ENCODE measurements at regions not wholly inside any gene's neighbourhood (a gene's known extent, or its start where the extent isn't known, plus 50 kb on each side); places are given as distances from the start of the nearest gene placed in this dataset.
"Not testable (repeated sequence)": the region's sequence is repeated elsewhere in the genome, so short reads cannot be mapped to it uniquely, and the experiment has no call there.

- not testable (repeated sequence) for H3K9ac ChIP-seq (ENCODE audit: low read length); H3K27me3 ChIP-seq (ENCODE audit: control insufficient read depth, insufficient read depth, low read length); H3K4me3 ChIP-seq (ENCODE audit: low read length); H3K9me3 ChIP-seq (ENCODE audit: control insufficient read depth, low read depth, low read length); H3K27ac ChIP-seq (ENCODE audit: low read length); H3K36me3 ChIP-seq (ENCODE audit: control insufficient read depth, low read depth, low read length)
- peaks cover 22% of the 10 kb centered on the region for H3K4me1 ChIP-seq (ENCODE audit: control insufficient read depth, low read depth, low read length)
Observed at GRCh38 chr10:130938891-130939290, 372.6 kb downstream of the TCERG1L start.

GRCh38 chr10:130941886-130942285 is 369.6 kb downstream of the TCERG1L start:
- H3K4me3 ChIP-seq (ENCODE audit: low read length) = no peak overlapping the region
- H3K9me3 ChIP-seq (ENCODE audit: control insufficient read depth, low read depth, low read length) = no peaks in the 10 kb centered on the region
- H3K9ac ChIP-seq (ENCODE audit: low read length) = no peak overlapping the region
- H3K4me1 ChIP-seq (ENCODE audit: control insufficient read depth, low read depth, low read length) = no peaks in the 10 kb centered on the region
- H3K27ac ChIP-seq (ENCODE audit: low read length) = no peak overlapping the region
- no peaks in the 10 kb centered on the region for H3K36me3 ChIP-seq (ENCODE audit: control insufficient read depth, low read depth, low read length)
- H3K27me3 ChIP-seq (ENCODE audit: control insufficient read depth, insufficient read depth, low read length) = no peaks in the 10 kb centered on the region

GRCh38 chr10:130952086-130952485 is 359.4 kb downstream of the TCERG1L start:
- H3K27ac ChIP-seq (ENCODE audit: low read length) = no peak overlapping the region

GRCh38 chr10:130954326-130954905 is 357.1 kb downstream of the TCERG1L start:
- no peaks in the 10 kb centered on the region for H3K36me3 ChIP-seq (ENCODE audit: control insufficient read depth, low read depth, low read length)
- H3K9ac ChIP-seq (ENCODE audit: low read length) = no peak overlapping the region
- no peaks in the 10 kb centered on the region for H3K4me1 ChIP-seq (ENCODE audit: control insufficient read depth, low read depth, low read length)
- no peaks in the 10 kb centered on the region for H3K27me3 ChIP-seq (ENCODE audit: control insufficient read depth, insufficient read depth, low read length)
- H3K9me3 ChIP-seq (ENCODE audit: control insufficient read depth, low read depth, low read length) = no peaks in the 10 kb centered on the region
- H3K27ac ChIP-seq (ENCODE audit: low read length) = no peak overlapping the region
- no peak overlapping the region for H3K4me3 ChIP-seq (ENCODE audit: low read length)

More at GRCh38 chr10:130952086-130952485, 359.4 kb downstream of the TCERG1L start:
- Histone ChIP-seq H3K9me3 (ENCODE audit: control insufficient read depth, low read depth, low read length) (no peaks in the 10 kb centered on the region), H3K4me3 (ENCODE audit: low read length) (no peak overlapping the region), H3K27me3 (ENCODE audit: control insufficient read depth, insufficient read depth, low read length) (no peaks in the 10 kb centered on the region), H3K9ac (ENCODE audit: low read length) (no peak overlapping the region), H3K36me3 (ENCODE audit: control insufficient read depth, low read depth, low read length) (no peaks in the 10 kb centered on the region), H3K4me1 (ENCODE audit: control insufficient read depth, low read depth, low read length) (no peaks in the 10 kb centered on the region)

GRCh38 chr10:130956251-130956650 is 355.3 kb downstream of the TCERG1L start:
- Histone ChIP-seq H3K9me3 (ENCODE audit: control insufficient read depth, low read depth, low read length) (no peaks in the 10 kb centered on the region), H3K36me3 (ENCODE audit: control insufficient read depth, low read depth, low read length) (no peaks in the 10 kb centered on the region), H3K9ac (ENCODE audit: low read length) (no peak overlapping the region), H3K27me3 (ENCODE audit: control insufficient read depth, insufficient read depth, low read length) (no peaks in the 10 kb centered on the region), H3K4me1 (ENCODE audit: control insufficient read depth, low read depth, low read length) (no peaks in the 10 kb centered on the region), H3K4me3 (ENCODE audit: low read length) (no peak overlapping the region), H3K27ac (ENCODE audit: low read length) (no peak overlapping the region)

GRCh38 chr10:130957423-130957822 is 354.1 kb downstream of the TCERG1L start:
- no peak overlapping the region for H3K9ac ChIP-seq (ENCODE audit: low read length)
- H3K9me3 ChIP-seq (ENCODE audit: control insufficient read depth, low read depth, low read length) = no peaks in the 10 kb centered on the region
- H3K4me1 ChIP-seq (ENCODE audit: control insufficient read depth, low read depth, low read length) = no peaks in the 10 kb centered on the region
- no peaks in the 10 kb centered on the region for H3K36me3 ChIP-seq (ENCODE audit: control insufficient read depth, low read depth, low read length)
- no peaks in the 10 kb centered on the region for H3K27me3 ChIP-seq (ENCODE audit: control insufficient read depth, insufficient read depth, low read length)
- no peak overlapping the region for H3K4me3 ChIP-seq (ENCODE audit: low read length)
- no peak overlapping the region for H3K27ac ChIP-seq (ENCODE audit: low read length)

GRCh38 chr10:130958003-130958402 is 353.5 kb downstream of the TCERG1L start:
- no peak overlapping the region for H3K9ac ChIP-seq (ENCODE audit: low read length)
- H3K4me3 ChIP-seq (ENCODE audit: low read length) = no peak overlapping the region
- no peaks in the 10 kb centered on the region for H3K27me3 ChIP-seq (ENCODE audit: control insufficient read depth, insufficient read depth, low read length)
- H3K9me3 ChIP-seq (ENCODE audit: control insufficient read depth, low read depth, low read length) = no peaks in the 10 kb centered on the region
- no peak overlapping the region for H3K27ac ChIP-seq (ENCODE audit: low read length)
- no peaks in the 10 kb centered on the region for H3K4me1 ChIP-seq (ENCODE audit: control insufficient read depth, low read depth, low read length)
- H3K36me3 ChIP-seq (ENCODE audit: control insufficient read depth, low read depth, low read length) = no peaks in the 10 kb centered on the region

- Histone ChIP-seq H3K9me3 (ENCODE audit: control insufficient read depth, low read depth, low read length) (no peaks in the 10 kb centered on the region), H3K4me3 (ENCODE audit: low read length) (no peak overlapping the region), H3K27ac (ENCODE audit: low read length) (no peak overlapping the region), H3K4me1 (ENCODE audit: control insufficient read depth, low read depth, low read length) (no peaks in the 10 kb centered on the region), H3K27me3 (ENCODE audit: control insufficient read depth, insufficient read depth, low read length) (no peaks in the 10 kb centered on the region), H3K9ac (ENCODE audit: low read length) (no peak overlapping the region), H3K36me3 (ENCODE audit: control insufficient read depth, low read depth, low read length) (no peaks in the 10 kb centered on the region)
Observed at GRCh38 chr10:130958981-130959751, 352.4 kb downstream of the TCERG1L start.

GRCh38 chr10:130959752-130960195 is 351.7 kb downstream of the TCERG1L start:
- Histone ChIP-seq H3K36me3 (ENCODE audit: control insufficient read depth, low read depth, low read length) (no peaks in the 10 kb centered on the region), H3K4me3 (ENCODE audit: low read length) (no peak overlapping the region)

GRCh38 chr10:130960531-130960930 is 351.0 kb downstream of the TCERG1L start:
- no peaks in the 10 kb centered on the region for H3K4me1 ChIP-seq (ENCODE audit: control insufficient read depth, low read depth, low read length)
- no peaks in the 10 kb centered on the region for H3K36me3 ChIP-seq (ENCODE audit: control insufficient read depth, low read depth, low read length)
- no peak overlapping the region for H3K27ac ChIP-seq (ENCODE audit: low read length)
- no peak overlapping the region for H3K9ac ChIP-seq (ENCODE audit: low read length)
- H3K9me3 ChIP-seq (ENCODE audit: control insufficient read depth, low read depth, low read length) = no peaks in the 10 kb centered on the region
- H3K27me3 ChIP-seq (ENCODE audit: control insufficient read depth, insufficient read depth, low read length) = no peaks in the 10 kb centered on the region
- H3K4me3 ChIP-seq (ENCODE audit: low read length) = no peak overlapping the region

More at GRCh38 chr10:130959752-130960195, 351.7 kb downstream of the TCERG1L start:
- H3K27me3 ChIP-seq (ENCODE audit: control insufficient read depth, insufficient read depth, low read length) = no peaks in the 10 kb centered on the region
- no peak overlapping the region for H3K27ac ChIP-seq (ENCODE audit: low read length)
- H3K4me1 ChIP-seq (ENCODE audit: control insufficient read depth, low read depth, low read length) = no peaks in the 10 kb centered on the region
- H3K9ac ChIP-seq (ENCODE audit: low read length) = no peak overlapping the region
- no peaks in the 10 kb centered on the region for H3K9me3 ChIP-seq (ENCODE audit: control insufficient read depth, low read depth, low read length)

GRCh38 chr10:130961506-130962239 is 349.8 kb downstream of the TCERG1L start:
- no peak overlapping the region for H3K9ac ChIP-seq (ENCODE audit: low read length)
- H3K4me3 ChIP-seq (ENCODE audit: low read length) = no peak overlapping the region
- H3K27ac ChIP-seq (ENCODE audit: low read length) = no peak overlapping the region

More at GRCh38 chr10:130961506-130962239, 349.8 kb downstream of the TCERG1L start:
- H3K9me3 ChIP-seq (ENCODE audit: control insufficient read depth, low read depth, low read length) = no peaks in the 10 kb centered on the region
- no peaks in the 10 kb centered on the region for H3K27me3 ChIP-seq (ENCODE audit: control insufficient read depth, insufficient read depth, low read length)
- no peaks in the 10 kb centered on the region for H3K36me3 ChIP-seq (ENCODE audit: control insufficient read depth, low read depth, low read length)
- no peaks in the 10 kb centered on the region for H3K4me1 ChIP-seq (ENCODE audit: control insufficient read depth, low read depth, low read length)

Measured in iPS-18a (cell line).